Peyer's patch (tissue), 4 donors: ENCODE measurements at regions not wholly inside any gene's neighbourhood (a gene's known extent, or its start where the extent isn't known, plus 50 kb on each side); places are given as distances from the start of the nearest gene placed in this dataset.

Experiments used
- DNase-seq, 3 donors: peaks; one replicate each; pipeline ENCODE4 v3.0.0-alpha.2; 2017 to 2019
- H3K27ac ChIP-seq, 4 donors: fragments of 200-600 bp; sonication (generic); one replicate each; pipeline ENCODE4 v1.5.1; 2016 to 2019
- H3K27me3 ChIP-seq, 2 donors: fragments of 200-600 bp; sonication (generic); one replicate each; pipeline ENCODE4 v1.5.1; 2019
- H3K36me3 ChIP-seq, 3 donors: fragments of 200-600 bp; sonication (generic); one replicate each; pipeline ENCODE4 v1.5.1; 2016 to 2019
- H3K4me1 ChIP-seq, 4 donors: fragments of 200-600 bp; sonication (generic); one replicate each; pipeline ENCODE4 v1.5.1; 2016 to 2019
- H3K4me3 ChIP-seq, 4 donors: fragments of 200-600 bp; sonication (generic); 1 replicate in 3 of 4; 2 replicates in 1 of 4; pipeline ENCODE4 v1.5.1; 2016 to 2019; ENCODE audit warnings: mild to moderate bottlenecking in 1 of 4
- H3K9me3 ChIP-seq, 4 donors: fragments of 200-600 bp; sonication (generic); one replicate each; pipeline ENCODE4 v1.5.1; 2016 to 2019; ENCODE audit warnings: mild to moderate bottlenecking in 1 of 4
- POLR2A ChIP-seq, 2 donors: fragments of 450-650 bp; IDR thresholded peaks; one replicate each; pipeline ENCODE4 v1.5.1; 2017; ENCODE audit warnings: antibody characterized with exemption in 2 of 2, mild to moderate bottlenecking in 2 of 2, moderate library complexity in 2 of 2
- TF ChIP-seq, protein P1 (sequence below), 6 experiments: fragments of 450-650 bp in 4 of 6; fragments of 200-600 bp in 2 of 6; sonication (generic) in 1 of 6; IDR thresholded peaks; one replicate each; pipeline ENCODE4 v1.5.1; 2017 to 2019; ENCODE audit warnings: antibody characterized with exemption in 6 of 6, mild to moderate bottlenecking in 3 of 6, moderate library complexity in 1 of 6

DNA sequence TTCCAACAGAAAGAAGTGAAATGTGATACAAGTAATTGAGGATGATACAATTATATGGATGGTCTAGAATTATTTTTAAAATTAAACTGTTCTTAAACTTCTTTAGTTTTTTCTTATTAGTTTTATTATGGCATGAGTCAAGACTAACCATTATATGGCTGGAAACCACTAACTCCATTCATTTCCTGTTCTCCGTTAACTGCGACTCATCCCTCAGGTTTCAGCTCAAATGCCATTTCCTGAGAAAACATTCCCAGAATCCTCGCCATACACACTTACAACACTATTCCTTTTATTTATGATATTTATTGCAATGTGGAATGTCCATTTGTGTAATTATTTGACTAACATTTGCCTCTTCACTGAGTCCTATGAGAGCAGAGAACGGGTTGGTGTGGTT is 394.1 kb downstream of the SOX2 start:
- Histone ChIP-seq H3K9me3 (peaks cover 0 to 3% (median 0%) of the 10 kb centered on the region in 4 donors), H3K4me1 (no peaks in the 10 kb centered on the region), H3K4me3 (no peak overlapping the region), H3K36me3 (no peaks in the 10 kb centered on the region), H3K27ac (no peak overlapping the region), H3K27me3 (no peaks in the 10 kb centered on the region)
- TF ChIP-seq, protein P1, sequence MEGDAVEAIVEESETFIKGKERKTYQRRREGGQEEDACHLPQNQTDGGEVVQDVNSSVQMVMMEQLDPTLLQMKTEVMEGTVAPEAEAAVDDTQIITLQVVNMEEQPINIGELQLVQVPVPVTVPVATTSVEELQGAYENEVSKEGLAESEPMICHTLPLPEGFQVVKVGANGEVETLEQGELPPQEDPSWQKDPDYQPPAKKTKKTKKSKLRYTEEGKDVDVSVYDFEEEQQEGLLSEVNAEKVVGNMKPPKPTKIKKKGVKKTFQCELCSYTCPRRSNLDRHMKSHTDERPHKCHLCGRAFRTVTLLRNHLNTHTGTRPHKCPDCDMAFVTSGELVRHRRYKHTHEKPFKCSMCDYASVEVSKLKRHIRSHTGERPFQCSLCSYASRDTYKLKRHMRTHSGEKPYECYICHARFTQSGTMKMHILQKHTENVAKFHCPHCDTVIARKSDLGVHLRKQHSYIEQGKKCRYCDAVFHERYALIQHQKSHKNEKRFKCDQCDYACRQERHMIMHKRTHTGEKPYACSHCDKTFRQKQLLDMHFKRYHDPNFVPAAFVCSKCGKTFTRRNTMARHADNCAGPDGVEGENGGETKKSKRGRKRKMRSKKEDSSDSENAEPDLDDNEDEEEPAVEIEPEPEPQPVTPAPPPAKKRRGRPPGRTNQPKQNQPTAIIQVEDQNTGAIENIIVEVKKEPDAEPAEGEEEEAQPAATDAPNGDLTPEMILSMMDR (IDR thresholded peaks at IDR 0.05) = no peak
- no peak for TF ChIP-seq POLR2A (IDR thresholded peaks at IDR 0.05)
- no peak for DNase-seq

GRCh38 chr3:182108371-182108770 is 396.6 kb downstream of the SOX2 start:
- TF ChIP-seq, protein P1 (IDR thresholded peaks at IDR 0.05) = no peak
- no peak for TF ChIP-seq POLR2A (IDR thresholded peaks at IDR 0.05)
- no peak for DNase-seq
- no peak overlapping the region for H3K4me3 ChIP-seq
- no peaks in the 10 kb centered on the region for H3K27me3 ChIP-seq
- no peak overlapping the region for H3K27ac ChIP-seq
- H3K36me3 ChIP-seq = no peaks in the 10 kb centered on the region
- H3K9me3 ChIP-seq = peaks cover 0 to 3% (median 0%) of the 10 kb centered on the region in 4 donors
- no peaks in the 10 kb centered on the region for H3K4me1 ChIP-seq

GRCh38 chr3:182111967-182112366 is 400.2 kb downstream of the SOX2 start:
- H3K36me3 ChIP-seq = no peaks in the 10 kb centered on the region
- H3K27ac ChIP-seq = no peak overlapping the region
- H3K9me3 ChIP-seq = peaks cover 0 to 3% (median 0%) of the 10 kb centered on the region in 4 donors
- no peak for DNase-seq
- TF ChIP-seq, protein P1 (IDR thresholded peaks at IDR 0.05) = no peak
- TF ChIP-seq POLR2A (IDR thresholded peaks at IDR 0.05) = no peak
- no peak overlapping the region for H3K4me3 ChIP-seq
- no peaks in the 10 kb centered on the region for H3K4me1 ChIP-seq
- no peaks in the 10 kb centered on the region for H3K27me3 ChIP-seq

GRCh38 chr3:182115328-182116015 is 403.7 kb downstream of the SOX2 start:
- DNase-seq = no peak
- no peak overlapping the region for H3K27ac ChIP-seq

GRCh38 chr3:182116386-182116785 is 404.7 kb downstream of the SOX2 start:
- DNase-seq = no peak
- Histone ChIP-seq H3K4me1 (no peaks in the 10 kb centered on the region), H3K27ac (no peak overlapping the region), H3K4me3 (no peak overlapping the region), H3K9me3 (no peaks in the 10 kb centered on the region), H3K36me3 (no peaks in the 10 kb centered on the region), H3K27me3 (no peaks in the 10 kb centered on the region)
- no peak for TF ChIP-seq POLR2A (IDR thresholded peaks at IDR 0.05)
- TF ChIP-seq, protein P1 (IDR thresholded peaks at IDR 0.05) = no peak

More at GRCh38 chr3:182115328-182116015, 403.7 kb downstream of the SOX2 start:
- TF ChIP-seq, protein P1 (IDR thresholded peaks at IDR 0.05) = no peak
- no peak for TF ChIP-seq POLR2A (IDR thresholded peaks at IDR 0.05)
- Histone ChIP-seq H3K4me1 (no peaks in the 10 kb centered on the region), H3K36me3 (no peaks in the 10 kb centered on the region), H3K9me3 (no peaks in the 10 kb centered on the region), H3K4me3 (no peak overlapping the region), H3K27me3 (no peaks in the 10 kb centered on the region)
